ENCODE measurements at regions not wholly inside any gene's neighbourhood (a gene's known extent, or its start where the extent isn't known, plus 50 kb on each side); places are given as distances from the start of the nearest gene placed in this dataset.
A peak's percentile ranks its signal among the peaks of the same experiment; 100 is the strongest.
"Not testable (repeated sequence)": the region's sequence is repeated elsewhere in the genome, so short reads cannot be mapped to it uniquely, and the experiment has no call there.

- no peak for DNase-seq
Observed at GRCh38 chr3:127072971-127073783, 90.3 kb downstream of the PLXNA1 start.

GRCh38 chr3:127073941-127074820, 91.3 kb downstream of the PLXNA1 start:
- peak; percentile 64 for DNase-seq

- DNase-seq = no peak
Observed at GRCh38 chr3:127074900-127075360, 92.0 kb downstream of the PLXNA1 start.

GRCh38 chr3:127076166-127076992, 93.5 kb downstream of the PLXNA1 start:
- DNase-seq = not testable (repeated sequence)

GRCh38 chr3:127077068-127077467, 94.2 kb downstream of the PLXNA1 start:
- DNase-seq = no peak

GRCh38 chr3:127077505-127078064, 94.7 kb downstream of the PLXNA1 start:
- no peak for DNase-seq

DNA sequence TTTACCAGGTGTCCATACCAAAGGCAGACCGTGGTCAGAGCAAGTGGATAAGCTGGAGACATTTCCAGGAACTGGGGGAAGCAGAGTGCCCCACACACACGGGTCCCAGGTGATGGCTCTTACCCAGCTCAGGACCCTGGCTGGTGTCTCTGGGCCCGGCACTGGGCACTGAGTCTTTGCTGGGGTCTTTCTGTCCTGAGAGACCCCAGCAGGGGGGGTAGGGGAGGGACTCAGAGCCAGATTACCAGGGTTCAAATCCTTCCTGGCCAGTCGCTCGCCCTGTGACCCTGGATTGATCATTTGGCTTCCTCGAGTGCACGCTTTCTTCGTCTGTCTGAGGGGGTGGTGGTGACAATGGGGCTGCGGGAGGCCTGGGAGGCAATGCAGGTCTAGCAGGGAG, 95.7 kb downstream of the PLXNA1 start:
- DNase-seq = no peak

GRCh38 chr3:127079211-127079610, 96.3 kb downstream of the PLXNA1 start:
- DNase-seq = no peak

DNA sequence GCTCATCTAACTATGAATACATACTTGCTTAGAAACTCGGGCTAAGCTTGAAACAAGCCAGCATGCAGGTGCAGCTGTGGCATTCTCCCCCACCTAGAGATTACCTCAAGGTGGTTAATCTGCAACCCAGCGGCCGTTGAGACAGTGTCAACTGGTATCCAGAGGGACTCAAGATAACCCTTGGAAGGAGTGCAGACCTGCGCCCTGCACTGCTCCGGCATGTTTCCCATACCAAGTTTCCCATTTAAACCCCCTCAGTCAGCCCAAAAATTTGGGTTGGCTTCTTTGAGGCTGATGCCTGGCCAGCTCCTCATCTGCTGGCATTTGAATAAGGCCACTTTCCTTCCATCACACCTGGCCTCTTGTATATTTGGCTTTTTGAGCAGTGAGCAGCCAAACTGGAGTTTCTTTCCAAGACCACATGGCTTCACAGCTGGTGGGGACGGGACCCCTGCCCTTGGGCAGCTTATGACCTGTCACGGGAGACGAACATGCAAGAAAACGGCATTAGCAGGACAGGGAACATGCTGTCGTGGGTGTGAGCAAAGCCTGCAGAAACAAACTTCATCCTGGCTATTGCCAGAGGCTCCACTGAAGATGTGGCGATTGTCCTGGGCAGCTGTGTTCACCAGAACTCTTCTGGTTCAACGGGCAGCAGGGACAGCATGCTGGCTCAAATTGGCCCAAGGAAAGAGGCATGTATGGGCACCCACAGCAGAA, 98.2 kb downstream of the PLXNA1 start:
- no peak for DNase-seq

- no peak for DNase-seq
Observed at GRCh38 chr3:127082066-127082465, 99.2 kb downstream of the PLXNA1 start.

DNA sequence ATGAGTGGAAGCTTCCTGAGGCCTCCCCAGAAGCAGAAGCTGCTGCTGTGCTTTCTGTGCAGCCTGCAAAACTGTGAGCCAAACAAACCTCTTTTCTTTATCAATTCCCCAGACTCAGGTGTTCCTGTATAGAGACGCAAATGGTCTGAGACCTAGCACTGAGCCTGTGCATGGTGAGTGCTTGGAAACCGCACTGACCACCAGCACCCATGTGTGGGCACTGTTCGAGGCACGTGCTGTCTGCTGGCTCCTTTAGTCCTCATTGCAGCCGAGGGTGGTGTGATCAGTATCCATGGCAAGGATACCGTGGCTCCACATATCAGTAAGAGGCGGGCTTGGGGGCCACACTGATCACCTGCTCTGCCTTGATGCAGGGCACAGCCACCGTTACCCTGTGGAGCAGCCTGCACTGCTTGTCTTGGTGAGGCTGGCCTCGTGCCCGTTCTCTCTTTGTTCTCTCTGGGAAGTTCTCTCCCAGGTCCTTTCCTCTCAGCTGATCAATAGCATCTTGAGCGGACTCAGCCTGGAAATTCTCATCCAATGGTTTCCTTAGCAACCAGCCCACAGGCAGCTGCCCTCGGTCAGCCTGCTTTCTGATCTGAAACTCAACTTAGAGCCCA, 101.0 kb downstream of the PLXNA1 start:
- DNase-seq = no peak

DNA sequence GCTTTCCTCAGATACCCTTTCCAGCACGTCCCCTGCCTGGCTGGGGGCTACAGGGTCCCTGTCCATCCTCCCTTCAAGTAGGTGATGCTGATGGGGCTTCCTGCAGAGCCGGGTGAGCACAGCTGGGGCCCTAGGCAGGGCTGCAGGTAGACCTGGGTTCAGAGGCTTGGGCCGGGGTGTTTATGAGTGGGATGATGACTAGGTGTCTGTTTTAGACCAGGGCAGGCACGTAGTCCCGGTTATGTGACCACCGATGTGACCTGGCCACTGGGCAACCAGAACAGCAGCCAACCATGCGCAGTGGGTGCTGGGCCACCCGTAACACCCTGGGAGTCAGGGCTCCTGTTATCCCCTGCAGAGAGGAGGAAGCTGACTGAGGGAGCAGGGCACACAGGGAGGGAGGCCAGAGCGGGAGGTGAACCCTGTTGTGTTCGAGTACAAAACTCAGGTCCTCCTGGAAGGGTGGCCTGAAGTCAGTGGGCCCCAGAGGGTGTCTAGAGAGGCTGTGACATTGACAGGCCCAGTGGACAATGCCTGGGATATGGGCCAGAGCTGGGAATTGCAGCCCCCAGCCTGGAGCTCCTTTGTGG, 101.6 kb downstream of the PLXNA1 start:
- no peak for DNase-seq

DNA sequence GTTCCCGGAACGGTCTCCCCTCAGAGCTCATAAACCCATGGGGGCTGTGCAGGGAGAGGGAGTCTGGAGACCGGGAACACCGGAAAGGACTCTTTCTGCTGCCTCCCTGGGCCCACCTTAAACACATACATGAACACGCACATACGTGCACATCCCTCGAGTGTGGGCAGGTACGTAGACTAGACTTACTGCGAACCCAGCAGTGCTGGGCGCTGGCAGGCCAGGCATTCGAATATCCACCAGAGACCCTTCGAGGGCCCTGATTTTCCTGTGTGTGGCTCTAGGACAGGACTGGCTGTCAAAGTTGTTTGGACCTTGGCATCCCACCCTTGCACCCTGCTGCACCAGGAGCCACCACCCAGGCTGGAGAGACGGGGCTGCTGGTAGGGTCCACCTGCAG, 102.7 kb downstream of the PLXNA1 start:
- DNase-seq = no peak

DNA sequence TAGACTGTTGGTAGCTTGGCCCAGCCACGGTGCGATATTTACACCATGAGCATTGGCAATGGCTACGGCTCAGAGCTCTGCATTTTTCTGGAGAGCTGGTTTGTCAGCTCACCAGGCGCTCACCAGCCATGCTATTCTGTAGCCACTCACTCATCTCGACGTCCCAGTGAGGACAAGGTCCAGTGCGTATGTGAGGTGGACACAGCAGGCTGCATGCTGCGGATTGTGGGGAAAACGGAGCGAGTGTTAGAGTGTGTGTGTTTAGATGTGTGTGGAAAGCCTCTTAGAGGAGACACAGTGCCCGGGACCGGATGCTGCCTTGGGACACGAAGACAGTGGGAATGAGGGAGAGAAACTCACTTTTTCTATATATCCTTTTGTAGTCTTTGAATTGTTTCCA, 103.7 kb downstream of the PLXNA1 start:
- DNase-seq = not testable (repeated sequence)

GRCh38 chr3:127087441-127087840, 104.5 kb downstream of the PLXNA1 start:
- DNase-seq = no peak

GRCh38 chr3:127088511-127089351, 104.2 kb upstream of the PRR23E start:
- DNase-seq = no peak

DNA sequence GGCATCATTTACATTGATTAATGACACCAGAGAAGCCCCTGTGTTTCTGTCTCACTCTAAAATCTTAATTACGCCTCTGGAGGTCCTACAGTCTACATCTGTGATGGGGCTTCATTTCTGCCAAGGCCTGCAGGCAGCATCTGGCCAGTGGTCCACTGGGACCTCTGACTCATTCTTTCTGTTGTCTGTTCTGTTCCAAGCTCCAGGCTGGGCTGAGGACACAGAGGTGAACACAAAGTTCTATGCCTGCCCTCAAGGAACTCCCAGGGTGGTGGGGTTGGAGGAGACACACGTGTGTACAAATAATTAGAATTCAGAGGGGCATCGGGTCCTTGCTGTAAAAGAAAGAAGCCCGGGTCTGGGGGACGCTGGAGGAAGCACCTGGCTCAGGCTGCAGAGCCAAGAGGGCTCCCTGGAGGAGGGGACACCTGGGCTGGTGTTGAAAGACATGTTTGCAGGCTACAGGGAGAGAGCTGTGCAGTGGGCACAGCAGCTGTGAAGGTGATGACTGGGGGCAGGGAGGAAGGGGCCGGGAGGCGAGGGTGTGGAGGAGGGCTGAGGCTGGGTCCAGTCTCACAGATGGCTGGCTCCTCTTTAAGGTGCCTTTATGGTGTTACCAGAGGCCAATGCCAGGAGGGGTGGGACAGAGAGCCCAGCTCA, 103.3 kb upstream of the PRR23E start:
- DNase-seq = no peak

- DNase-seq = no peak
Observed at GRCh38 chr3:127090218-127091160, 102.4 kb upstream of the PRR23E start.

Data from COR-L47 (cell line).